HG03196 (cell line): ENCODE measurements at regions not wholly inside any gene's neighbourhood (a gene's known extent, or its start where the extent isn't known, plus 50 kb on each side); places are given as distances from the start of the nearest gene placed in this dataset.
A peak's percentile ranks its signal among the peaks of the same experiment; 100 is the strongest.

Experiments
- ATAC-seq: cut with Tn5 transposase; IDR thresholded peaks from one replicate; pipeline ENCODE4 v1.9.1; 2021; ENCODE audit not compliant: unreplicated experiment

- no peak for ATAC-seq
Observed at GRCh38 chr2:8224347-8225190, 457.3 kb upstream of the ID2 start.

GRCh38 chr2:8225266-8225665, 456.6 kb upstream of the ID2 start:
- ATAC-seq = no peak

- ATAC-seq = no peak
Observed at GRCh38 chr2:8225798-8226197, 456.1 kb upstream of the ID2 start.

GRCh38 chr2:8229546-8229986, 452.3 kb upstream of the ID2 start:
- ATAC-seq = peak; percentile 86

GRCh38 chr2:8230466-8230865, 451.4 kb upstream of the ID2 start:
- no peak for ATAC-seq

- ATAC-seq = no peak
Observed at GRCh38 chr2:8231902-8232301, 450.0 kb upstream of the ID2 start.

GRCh38 chr2:8232871-8233270, 449.0 kb upstream of the ID2 start:
- ATAC-seq = no peak

DNA sequence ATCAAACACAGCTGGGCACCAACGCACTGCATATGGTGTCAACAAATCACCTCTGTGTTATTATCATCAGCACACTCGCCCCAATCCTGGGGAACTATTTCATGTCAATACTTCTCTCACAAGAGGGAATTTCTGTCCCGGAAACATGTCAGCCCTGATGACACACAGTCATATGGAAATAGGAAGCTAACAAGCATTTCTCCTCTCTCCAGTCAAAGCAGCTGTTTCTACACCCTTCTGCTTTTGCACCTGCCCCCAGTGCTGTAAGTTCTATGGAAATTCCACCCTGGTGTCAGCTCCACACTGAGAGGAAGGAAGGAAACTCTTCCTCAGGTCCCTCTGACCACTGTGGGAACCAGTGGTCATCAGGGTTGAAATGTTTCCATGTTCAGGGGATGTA, 447.6 kb upstream of the ID2 start:
- peak; percentile 27 for ATAC-seq

- peak; percentile 92 for ATAC-seq
Observed at GRCh38 chr2:8234757-8235374, 447.0 kb upstream of the ID2 start.

DNA sequence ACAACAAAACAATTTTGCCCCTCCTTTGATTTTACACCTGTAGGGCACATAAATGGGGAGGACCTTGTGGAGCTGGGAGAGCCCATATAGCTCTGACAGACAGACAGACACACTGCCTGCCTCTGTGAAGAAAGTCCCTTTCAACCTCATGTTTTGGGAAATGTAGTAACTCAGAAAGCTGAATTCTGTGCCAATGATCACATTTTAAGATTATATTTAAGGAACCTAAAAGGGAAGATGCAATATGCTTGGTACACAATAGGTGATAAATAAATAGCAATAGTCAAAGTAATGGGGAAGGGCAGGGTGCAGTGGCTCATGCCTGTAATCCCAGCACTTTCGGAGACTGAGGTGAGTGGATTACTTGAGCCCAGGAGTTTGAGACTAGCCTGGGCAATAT, 446.4 kb upstream of the ID2 start:
- ATAC-seq = no peak

DNA sequence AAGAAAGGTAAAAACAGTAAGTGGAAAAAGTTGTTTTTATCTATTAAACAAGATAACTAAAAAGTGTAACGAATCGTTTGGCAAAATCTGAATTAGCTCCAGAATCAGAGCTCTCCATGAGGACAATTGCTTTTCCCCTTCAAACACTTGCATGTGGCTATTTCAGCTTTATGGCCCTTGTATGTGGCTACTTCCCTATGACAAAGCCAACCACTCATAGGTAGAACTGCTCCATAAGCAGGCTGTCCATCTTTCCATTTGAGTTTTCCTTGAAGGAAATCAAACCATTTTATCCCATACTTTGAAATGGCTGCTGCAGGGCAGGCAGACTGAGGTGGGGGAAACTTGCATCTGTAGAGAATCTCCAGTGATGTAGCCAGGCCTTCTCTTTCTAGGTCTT, 445.5 kb upstream of the ID2 start:
- ATAC-seq = no peak

DNA sequence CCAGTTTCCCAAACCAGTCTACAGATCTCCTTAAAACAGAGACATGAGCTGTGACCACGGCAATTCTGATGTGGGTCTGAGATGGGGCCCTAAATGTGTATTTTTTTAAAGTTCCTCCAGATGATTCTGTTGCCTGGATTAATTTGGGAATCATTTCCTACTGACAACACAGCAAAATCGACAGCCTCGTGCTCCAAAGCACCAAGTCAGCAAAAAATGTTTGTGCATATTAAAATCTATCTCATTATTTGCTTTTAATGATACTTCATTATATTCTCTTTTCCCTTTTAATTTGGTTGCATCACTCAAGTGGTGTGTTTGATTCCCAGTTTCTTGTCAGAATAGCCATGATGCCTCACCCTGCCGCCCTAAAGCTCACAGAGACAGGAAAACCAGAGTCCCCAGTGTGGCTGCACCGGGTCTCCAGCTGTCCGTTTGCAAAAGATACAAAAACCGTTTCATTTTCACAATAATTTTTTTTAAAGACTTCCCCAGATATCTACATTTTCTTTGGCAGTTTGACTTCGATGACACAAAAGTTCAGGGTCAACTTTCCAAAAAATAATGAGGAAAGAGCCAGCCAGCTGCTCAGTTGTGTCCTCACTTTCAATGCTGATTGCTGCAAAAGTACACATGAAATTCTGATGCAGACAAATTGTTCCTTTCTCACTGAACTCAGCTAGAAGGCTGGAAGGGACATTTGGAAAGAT, 443.2 kb upstream of the ID2 start:
- ATAC-seq = no peak

DNA sequence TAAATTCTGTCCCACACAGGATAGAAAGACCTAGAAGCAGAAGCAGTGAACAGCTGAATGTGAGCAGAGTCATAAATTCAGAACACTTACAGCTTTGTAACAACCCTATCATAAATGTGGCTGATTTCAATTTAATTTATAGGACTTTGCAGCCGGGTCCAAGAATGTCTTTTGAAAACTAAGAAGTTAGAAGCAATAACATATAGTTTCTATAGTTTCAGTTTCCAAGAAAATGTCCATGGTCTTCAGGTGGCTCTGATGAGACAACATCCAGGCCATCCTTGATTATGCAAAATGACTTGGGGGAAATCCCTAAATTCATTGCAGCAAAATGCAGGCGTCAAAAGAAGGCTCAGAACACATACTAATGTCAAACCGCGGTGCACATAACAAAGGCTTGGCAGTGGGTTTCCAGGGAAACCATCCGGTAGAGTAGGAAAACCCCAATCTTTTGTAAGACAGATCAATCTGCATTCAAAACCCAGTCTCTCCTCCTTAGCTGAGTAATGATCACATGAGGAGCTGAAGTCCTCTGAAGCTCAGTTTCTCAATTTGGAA, 442.2 kb upstream of the ID2 start:
- ATAC-seq = no peak

- no peak for ATAC-seq
Observed at GRCh38 chr2:8241317-8241716, 440.5 kb upstream of the ID2 start.

DNA sequence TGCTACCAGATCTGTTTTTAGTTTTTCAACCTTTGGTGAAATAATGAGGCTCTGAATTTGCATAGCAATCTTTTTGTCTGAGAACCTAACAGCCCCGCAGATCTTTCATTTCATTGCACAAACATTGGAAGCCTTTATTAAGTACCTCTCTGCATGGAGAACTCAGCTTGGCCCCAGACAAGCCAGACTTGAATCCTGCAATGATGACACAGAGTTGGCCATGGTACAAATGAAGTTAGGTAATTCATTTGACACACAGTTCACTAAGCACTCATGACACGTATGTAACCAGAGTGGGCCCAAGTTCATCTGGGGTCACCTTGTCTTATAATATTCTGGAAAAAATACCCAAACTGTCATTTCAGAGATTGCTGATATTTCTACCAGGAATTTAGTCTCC, 439.1 kb upstream of the ID2 start:
- no peak for ATAC-seq

DNA sequence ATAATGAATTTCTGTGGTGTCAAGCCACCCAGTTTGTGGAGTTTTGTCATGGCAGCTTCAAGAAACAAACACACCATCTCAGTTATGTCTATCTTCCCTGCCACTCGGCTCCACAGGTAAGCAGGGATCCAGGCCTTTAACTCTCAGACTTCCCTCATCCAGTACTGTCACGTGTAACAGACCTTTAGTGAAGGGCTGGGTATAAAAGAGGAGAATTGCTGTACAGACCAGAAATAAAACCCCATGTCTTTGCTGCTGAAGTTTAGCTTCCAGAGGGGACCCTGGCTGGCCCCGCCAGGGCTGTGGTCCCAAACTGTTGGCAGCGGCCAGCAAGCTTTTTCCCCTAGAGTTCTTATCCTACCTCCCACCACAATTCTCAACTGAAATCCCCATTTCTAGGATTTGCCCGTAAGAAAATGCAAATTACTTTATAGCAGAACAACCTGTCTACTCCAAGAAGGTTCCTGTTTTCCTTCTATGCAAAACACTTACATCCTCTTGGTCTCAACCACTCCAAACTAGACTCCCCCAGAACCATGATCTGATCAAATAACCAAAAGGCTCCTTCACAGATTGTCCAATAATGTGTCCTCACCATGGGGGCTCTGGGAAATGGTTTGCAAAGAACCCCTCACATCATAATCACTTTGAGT, 438.0 kb upstream of the ID2 start:
- ATAC-seq = no peak

- no peak for ATAC-seq
Observed at GRCh38 chr2:8244639-8245038, 437.2 kb upstream of the ID2 start.

- ATAC-seq = no peak
Observed at GRCh38 chr2:8246137-8246536, 435.7 kb upstream of the ID2 start.

- no peak for ATAC-seq
Observed at GRCh38 chr2:8247905-8248622, 433.8 kb upstream of the ID2 start.

- no peak for ATAC-seq
Observed at GRCh38 chr2:8248623-8248957, 433.3 kb upstream of the ID2 start.

DNA sequence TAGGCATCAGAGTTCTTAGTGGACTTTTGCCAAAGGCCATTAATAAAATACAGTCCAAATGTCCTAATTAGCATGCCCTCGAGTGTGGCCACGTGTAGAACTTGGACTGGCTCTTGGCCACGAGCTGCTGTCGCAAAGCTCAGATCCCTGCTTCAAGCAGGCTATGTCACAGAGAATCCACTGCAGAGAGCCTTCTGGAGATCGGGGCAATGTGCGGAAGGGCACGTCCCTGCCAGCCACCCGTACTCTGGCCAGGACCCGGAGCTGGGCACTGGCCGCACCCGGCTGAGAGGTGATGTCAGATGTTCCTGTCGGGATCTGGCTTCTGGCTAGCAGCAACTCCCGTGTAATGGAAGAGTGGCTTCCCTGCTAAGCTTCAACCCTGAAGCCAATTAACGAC, 432.7 kb upstream of the ID2 start:
- no peak for ATAC-seq
